ENCODE measurements at regions not wholly inside any gene's neighbourhood (a gene's known extent, or its start where the extent isn't known, plus 50 kb on each side); places are given as distances from the start of the nearest gene placed in this dataset.
A peak's percentile ranks its signal among the peaks of the same experiment; 100 is the strongest.

DNA sequence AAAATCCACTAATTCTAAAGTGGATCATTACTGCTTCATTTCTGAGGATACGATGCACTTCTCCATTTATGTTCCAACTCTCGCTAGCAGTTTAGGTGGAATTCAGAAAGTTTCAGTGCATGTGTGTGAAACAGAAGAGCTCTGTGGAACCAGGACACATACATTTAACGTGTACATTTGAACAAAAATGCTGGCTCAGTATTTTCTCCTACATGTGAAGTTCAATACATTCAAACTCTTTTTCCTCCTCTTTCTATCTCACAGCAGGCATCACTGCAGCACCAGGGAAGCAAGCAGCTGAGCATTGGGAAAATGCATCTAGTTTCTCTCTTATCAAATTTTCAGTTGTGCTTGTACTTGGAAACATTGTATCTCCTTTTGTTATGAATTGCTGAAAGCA is 169.4 kb upstream of the CNTN1 start:
- no peaks in the 10 kb centered on the region for H3K9me2 ChIP-seq (replicated peaks; ENCODE audit: low read depth, low read length)
- no peaks in the 10 kb centered on the region for H3K27me3 ChIP-seq (ENCODE audit: insufficient read depth, low read length, poor library complexity, severe bottlenecking)
- H3K4me2 ChIP-seq (ENCODE audit: low read depth, low read length, poor library complexity, severe bottlenecking): no peak overlapping the region
- no peaks in the 10 kb centered on the region for H3K36me3 ChIP-seq (ENCODE audit: insufficient read depth, low read length)
- no peaks in the 10 kb centered on the region for H4K20me1 ChIP-seq (ENCODE audit: insufficient read depth, low read length, poor library complexity, severe bottlenecking)
- H3K4me3 ChIP-seq (ENCODE audit: low read length, poor library complexity, severe bottlenecking): no peak overlapping the region
- H3K4me1 ChIP-seq (ENCODE audit: insufficient read depth, low read length, poor library complexity, severe bottlenecking): peaks cover 20% of the 10 kb centered on the region
- no peaks in the 10 kb centered on the region for H3K79me2 ChIP-seq (ENCODE audit: insufficient read depth, low read length)
- TF ChIP-seq, protein P1, sequence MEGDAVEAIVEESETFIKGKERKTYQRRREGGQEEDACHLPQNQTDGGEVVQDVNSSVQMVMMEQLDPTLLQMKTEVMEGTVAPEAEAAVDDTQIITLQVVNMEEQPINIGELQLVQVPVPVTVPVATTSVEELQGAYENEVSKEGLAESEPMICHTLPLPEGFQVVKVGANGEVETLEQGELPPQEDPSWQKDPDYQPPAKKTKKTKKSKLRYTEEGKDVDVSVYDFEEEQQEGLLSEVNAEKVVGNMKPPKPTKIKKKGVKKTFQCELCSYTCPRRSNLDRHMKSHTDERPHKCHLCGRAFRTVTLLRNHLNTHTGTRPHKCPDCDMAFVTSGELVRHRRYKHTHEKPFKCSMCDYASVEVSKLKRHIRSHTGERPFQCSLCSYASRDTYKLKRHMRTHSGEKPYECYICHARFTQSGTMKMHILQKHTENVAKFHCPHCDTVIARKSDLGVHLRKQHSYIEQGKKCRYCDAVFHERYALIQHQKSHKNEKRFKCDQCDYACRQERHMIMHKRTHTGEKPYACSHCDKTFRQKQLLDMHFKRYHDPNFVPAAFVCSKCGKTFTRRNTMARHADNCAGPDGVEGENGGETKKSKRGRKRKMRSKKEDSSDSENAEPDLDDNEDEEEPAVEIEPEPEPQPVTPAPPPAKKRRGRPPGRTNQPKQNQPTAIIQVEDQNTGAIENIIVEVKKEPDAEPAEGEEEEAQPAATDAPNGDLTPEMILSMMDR (conservative IDR thresholded peaks at IDR 0.05; ENCODE audit: low read length): no peak
- TF ChIP-seq EZH2phosphoT487 (IDR thresholded peaks at IDR 0.05; ENCODE audit: borderline replicate concordance): no peak
- H3K9ac ChIP-seq (ENCODE audit: low read depth, low read length, poor library complexity, severe bottlenecking): no peak overlapping the region
- H3K9me3 ChIP-seq (ENCODE audit: insufficient read depth, low read depth, low read length): no peaks in the 10 kb centered on the region
- no peak overlapping the region for H2AFZ ChIP-seq (ENCODE audit: low read length)
- no peaks in the 10 kb centered on the region for H3F3A ChIP-seq (ENCODE audit: low read depth)

- peaks cover 14% of the 10 kb centered on the region for H3K4me1 ChIP-seq (ENCODE audit: insufficient read depth, low read length, poor library complexity, severe bottlenecking)
- TF ChIP-seq EZH2phosphoT487 (IDR thresholded peaks at IDR 0.05; ENCODE audit: borderline replicate concordance): no peak
- TF ChIP-seq, protein P1 (conservative IDR thresholded peaks at IDR 0.05; ENCODE audit: low read length): no peak
- no peaks in the 10 kb centered on the region for H3K9me2 ChIP-seq (replicated peaks; ENCODE audit: low read depth, low read length)
- H3K79me2 ChIP-seq (ENCODE audit: insufficient read depth, low read length): no peaks in the 10 kb centered on the region
- no peaks in the 10 kb centered on the region for H3K9me3 ChIP-seq (ENCODE audit: insufficient read depth, low read depth, low read length)
- no peaks in the 10 kb centered on the region for H4K20me1 ChIP-seq (ENCODE audit: insufficient read depth, low read length, poor library complexity, severe bottlenecking)
- no peaks in the 10 kb centered on the region for H3F3A ChIP-seq (ENCODE audit: low read depth)
- no peaks in the 10 kb centered on the region for H3K36me3 ChIP-seq (ENCODE audit: insufficient read depth, low read length)
- 0 out of 2 replicates have a peak overlapping the region, but pooled peaks have one; percentile 13 for H2AFZ ChIP-seq (ENCODE audit: low read length)
- H3K27me3 ChIP-seq (ENCODE audit: insufficient read depth, low read length, poor library complexity, severe bottlenecking): no peaks in the 10 kb centered on the region
- no peak overlapping the region for H3K9ac ChIP-seq (ENCODE audit: low read depth, low read length, poor library complexity, severe bottlenecking)
- H3K4me2 ChIP-seq (ENCODE audit: low read depth, low read length, poor library complexity, severe bottlenecking): no peak overlapping the region
- H3K4me3 ChIP-seq (ENCODE audit: low read length, poor library complexity, severe bottlenecking): no peak overlapping the region
Measured at GRCh38 chr12:40525054-40525453, 167.2 kb upstream of the CNTN1 start.

- Histone ChIP-seq H2AFZ (ENCODE audit: low read length) (no peak overlapping the region), H3F3A (ENCODE audit: low read depth) (no peaks in the 10 kb centered on the region), H3K9me2 (replicated peaks; ENCODE audit: low read depth, low read length) (no peaks in the 10 kb centered on the region), H3K36me3 (ENCODE audit: insufficient read depth, low read length) (no peaks in the 10 kb centered on the region), H3K9ac (ENCODE audit: low read depth, low read length, poor library complexity, severe bottlenecking) (no peak overlapping the region), H4K20me1 (ENCODE audit: insufficient read depth, low read length, poor library complexity, severe bottlenecking) (no peaks in the 10 kb centered on the region), H3K79me2 (ENCODE audit: insufficient read depth, low read length) (no peaks in the 10 kb centered on the region), H3K4me2 (ENCODE audit: low read depth, low read length, poor library complexity, severe bottlenecking) (no peak overlapping the region), H3K4me3 (ENCODE audit: low read length, poor library complexity, severe bottlenecking) (no peak overlapping the region), H3K9me3 (ENCODE audit: insufficient read depth, low read depth, low read length) (no peaks in the 10 kb centered on the region), H3K27me3 (ENCODE audit: insufficient read depth, low read length, poor library complexity, severe bottlenecking) (no peaks in the 10 kb centered on the region), H3K4me1 (ENCODE audit: insufficient read depth, low read length, poor library complexity, severe bottlenecking) (no peaks in the 10 kb centered on the region)
- no peak for TF ChIP-seq EZH2phosphoT487 (IDR thresholded peaks at IDR 0.05; ENCODE audit: borderline replicate concordance)
- TF ChIP-seq, protein P1 (conservative IDR thresholded peaks at IDR 0.05; ENCODE audit: low read length): no peak
Measured at GRCh38 chr12:40534828-40535227, 157.4 kb upstream of the CNTN1 start.
